AG04450 (cell line): ENCODE measurements at regions not wholly inside any gene's neighbourhood (a gene's known extent, or its start where the extent isn't known, plus 50 kb on each side); places are given as distances from the start of the nearest gene placed in this dataset.

Source experiments
- CTCF ChIA-PET: fragments of 300-600, 350-600 bp; formaldehyde crosslinking; extraction: SDS; loops from one replicate; lab custom pipeline; 2022; ENCODE audit warnings: antibody characterized with exemption, inconsistent platforms; lab: Charles Lee
- POLR2A ChIA-PET: fragments of 350-600 bp; formaldehyde crosslinking; extraction: SDS; loops from one replicate; lab custom pipeline; 2021; ENCODE audit warnings: antibody characterized with exemption, inconsistent platforms; lab: Yijun Ruan, JAX
- DNase-seq: peaks from one replicate; pipeline ENCODE4 v3.0.0-alpha.2; 2011; ENCODE audit warnings: low read depth, low spot score
- H3K27ac ChIP-seq: one replicate; pipeline ENCODE4 v1.5.1; 2012; ENCODE audit warnings: low read depth, low read length, control low read depth
- H3K27me3 ChIP-seq: one replicate; pipeline ENCODE4 v1.6.0; 2012; ENCODE audit warnings: low read length; ENCODE audit not compliant: control insufficient read depth, insufficient read depth
- H3K4me3 ChIP-seq: 2 replicates; pipeline ENCODE4 v1.5.1; 2011; ENCODE audit warnings: mild to moderate bottlenecking, low read depth, low read length, control low read depth
- H3K9me3 ChIP-seq: 2 replicates; pipeline ENCODE4 v1.5.1; 2012; ENCODE audit warnings: low read length; ENCODE audit not compliant: control insufficient read depth, insufficient read depth
- TF ChIP-seq, protein P1 (sequence below): IDR thresholded peaks from 2 replicates; pipeline ENCODE4 v1.5.1; 2011; ENCODE audit warnings: low read depth, low read length, control low read depth, inconsistent platforms

DNA sequence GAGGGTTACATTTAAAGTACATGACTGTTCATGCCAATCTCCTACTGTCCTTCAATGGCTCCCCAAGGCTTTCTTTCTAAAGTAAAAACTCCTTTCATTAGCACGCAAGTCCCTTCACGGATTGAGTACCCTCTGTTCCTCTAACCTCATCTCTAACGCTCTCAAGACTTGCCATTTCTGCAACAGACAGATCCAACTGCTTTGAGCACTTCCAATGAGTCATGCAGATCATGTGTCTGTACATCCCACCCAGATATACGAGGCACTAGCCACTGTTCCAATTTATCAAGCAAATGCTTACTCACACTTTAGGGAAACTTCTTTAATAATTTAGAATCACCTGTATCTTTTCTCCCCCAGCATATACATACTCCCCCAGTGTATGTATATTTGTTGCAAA lies 332.5 kb upstream of the ZFP42 start:
- no peak overlapping the region for H3K27ac ChIP-seq
- TF ChIP-seq, protein P1, sequence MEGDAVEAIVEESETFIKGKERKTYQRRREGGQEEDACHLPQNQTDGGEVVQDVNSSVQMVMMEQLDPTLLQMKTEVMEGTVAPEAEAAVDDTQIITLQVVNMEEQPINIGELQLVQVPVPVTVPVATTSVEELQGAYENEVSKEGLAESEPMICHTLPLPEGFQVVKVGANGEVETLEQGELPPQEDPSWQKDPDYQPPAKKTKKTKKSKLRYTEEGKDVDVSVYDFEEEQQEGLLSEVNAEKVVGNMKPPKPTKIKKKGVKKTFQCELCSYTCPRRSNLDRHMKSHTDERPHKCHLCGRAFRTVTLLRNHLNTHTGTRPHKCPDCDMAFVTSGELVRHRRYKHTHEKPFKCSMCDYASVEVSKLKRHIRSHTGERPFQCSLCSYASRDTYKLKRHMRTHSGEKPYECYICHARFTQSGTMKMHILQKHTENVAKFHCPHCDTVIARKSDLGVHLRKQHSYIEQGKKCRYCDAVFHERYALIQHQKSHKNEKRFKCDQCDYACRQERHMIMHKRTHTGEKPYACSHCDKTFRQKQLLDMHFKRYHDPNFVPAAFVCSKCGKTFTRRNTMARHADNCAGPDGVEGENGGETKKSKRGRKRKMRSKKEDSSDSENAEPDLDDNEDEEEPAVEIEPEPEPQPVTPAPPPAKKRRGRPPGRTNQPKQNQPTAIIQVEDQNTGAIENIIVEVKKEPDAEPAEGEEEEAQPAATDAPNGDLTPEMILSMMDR: no peak
- no peak overlapping the region for H3K4me3 ChIP-seq
- H3K9me3 ChIP-seq: peaks cover 5% of the 10 kb centered on the region; the same call in 1 of the 2 replicates
- DNase-seq: no peak
- ChIA-PET CTCF (no interaction called here), POLR2A (interaction anchor here (0.7 kb wide), 1 partner anchor 987 kb away, joined by 5 read pairs; no protein-coding TSS in a partner anchor)
- H3K27me3 ChIP-seq: no peaks in the 10 kb centered on the region

DNA sequence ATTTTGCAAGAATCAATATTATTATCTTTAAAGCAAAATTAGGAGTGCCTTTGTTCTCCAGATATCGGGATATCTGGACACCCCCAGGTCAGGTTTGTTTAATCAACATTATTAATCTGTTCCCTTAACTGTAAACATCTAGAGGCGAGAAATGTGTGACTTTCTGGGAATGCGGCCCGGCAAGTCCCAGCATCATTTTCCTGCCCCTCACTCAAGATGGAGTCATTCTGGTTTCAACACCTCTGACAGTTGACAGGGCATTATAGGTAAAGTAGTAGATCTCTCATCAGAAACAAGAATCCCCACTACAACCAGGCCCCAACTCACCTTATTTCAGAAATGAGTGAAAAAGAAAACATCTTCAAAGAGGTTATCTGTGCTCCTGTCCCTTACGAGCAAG lies 331.6 kb upstream of the ZFP42 start:
- Histone ChIP-seq H3K27me3 (no peaks in the 10 kb centered on the region), H3K4me3 (no peak overlapping the region), H3K27ac (no peak overlapping the region), H3K9me3 (peaks cover 5% of the 10 kb centered on the region; the same call in 1 of the 2 replicates)
- ChIA-PET CTCF (no interaction called here), POLR2A (no interaction called here)
- DNase-seq: no peak
- TF ChIP-seq, protein P1: no peak

DNA sequence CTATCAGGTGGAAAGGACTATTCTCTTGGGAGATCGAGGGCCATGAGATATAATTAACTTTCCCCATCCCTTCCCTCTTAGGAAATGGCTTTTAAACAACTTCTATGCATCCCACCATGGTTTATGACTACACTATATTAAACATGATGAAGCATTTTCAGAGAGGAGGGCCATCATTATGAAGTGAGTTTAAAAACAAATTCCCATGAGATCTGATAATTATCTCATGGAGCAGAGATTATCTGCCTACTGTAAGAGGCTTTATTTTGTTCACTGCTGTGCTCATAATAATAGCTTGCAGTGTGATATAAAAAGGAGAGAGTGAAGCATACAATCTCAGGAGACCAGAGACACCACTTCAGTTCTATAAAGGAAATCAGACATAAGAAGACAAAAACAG lies 330.5 kb upstream of the ZFP42 start:
- ChIA-PET CTCF (no interaction called here), POLR2A (no interaction called here)
- DNase-seq: no peak
- H3K27ac ChIP-seq: no peak overlapping the region
- TF ChIP-seq, protein P1: no peak
- no peaks in the 10 kb centered on the region for H3K27me3 ChIP-seq
- H3K9me3 ChIP-seq: peaks cover 5% of the 10 kb centered on the region; the same call in 1 of the 2 replicates
- no peak overlapping the region for H3K4me3 ChIP-seq

DNA sequence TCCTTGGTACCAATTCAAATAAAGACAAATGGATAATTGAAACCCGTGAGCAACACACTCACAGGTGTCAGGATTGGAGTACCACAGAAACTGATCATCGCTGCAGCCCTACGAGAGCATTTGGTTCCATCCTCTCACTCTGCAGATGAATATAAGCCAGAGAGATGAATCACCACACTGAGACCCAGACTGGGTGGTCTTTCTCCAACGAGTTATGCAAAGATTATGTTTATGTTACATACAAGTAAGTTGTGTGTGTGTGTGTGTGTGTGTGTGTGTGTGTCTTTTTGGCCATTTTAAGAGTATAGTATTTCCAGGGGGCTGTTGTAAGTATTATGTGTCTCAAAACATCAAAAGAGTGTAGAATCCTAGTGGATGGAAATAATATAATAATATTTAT lies 329.5 kb upstream of the ZFP42 start:
- no peak overlapping the region for H3K4me3 ChIP-seq
- H3K9me3 ChIP-seq: peaks cover 4% of the 10 kb centered on the region; the same call in 1 of the 2 replicates
- no peak overlapping the region for H3K27ac ChIP-seq
- DNase-seq: no peak
- CTCF ChIA-PET: no interaction called here
- no peaks in the 10 kb centered on the region for H3K27me3 ChIP-seq
- TF ChIP-seq, protein P1: no peak
- POLR2A ChIA-PET: no interaction called here

DNA sequence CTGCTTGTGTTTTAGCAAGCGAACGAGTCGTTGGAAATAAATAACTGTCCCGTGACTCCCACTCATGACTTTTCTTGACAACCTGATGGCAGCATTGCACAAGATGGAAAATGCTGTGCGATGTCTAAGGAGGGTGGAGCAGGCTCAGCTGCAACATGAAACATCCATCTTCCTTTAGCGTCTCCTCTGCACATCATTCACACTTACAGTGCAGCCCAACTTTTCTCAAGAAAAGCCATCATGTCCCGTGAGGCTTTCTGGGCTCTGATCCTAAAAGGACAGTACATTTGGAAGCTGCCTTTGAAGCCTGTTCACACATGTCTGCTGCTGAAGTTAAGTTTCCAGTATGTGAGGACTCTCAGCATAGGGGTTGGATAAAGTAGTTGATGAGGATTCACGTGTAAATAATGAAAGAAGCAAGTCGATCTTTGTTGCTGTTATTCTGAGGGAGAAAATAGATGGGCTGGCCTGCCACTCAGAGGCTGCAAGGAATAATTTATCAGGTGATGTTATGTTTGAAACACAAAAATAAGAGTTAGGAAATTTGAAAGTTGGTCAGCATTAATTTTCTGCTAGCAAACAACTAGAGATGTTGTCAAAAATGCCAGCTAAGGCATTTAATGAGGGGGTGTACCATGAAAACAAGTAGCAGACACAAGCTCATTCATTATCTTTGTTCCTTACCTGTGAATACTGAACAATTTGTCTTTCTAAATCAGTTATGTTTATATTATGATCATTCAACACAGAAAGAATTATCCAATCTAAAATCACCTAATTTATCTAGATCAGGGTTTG lies 328.7 kb upstream of the ZFP42 start:
- TF ChIP-seq, protein P1: no peak
- no peaks in the 10 kb centered on the region for H3K9me3 ChIP-seq
- no peaks in the 10 kb centered on the region for H3K27me3 ChIP-seq
- no peak for DNase-seq
- ChIA-PET CTCF (no interaction called here), POLR2A (no interaction called here)
- H3K27ac ChIP-seq: no peak overlapping the region
- no peak overlapping the region for H3K4me3 ChIP-seq
